PC-9 (cell line): ENCODE measurements at regions not wholly inside any gene's neighbourhood (a gene's known extent, or its start where the extent isn't known, plus 50 kb on each side); places are given as distances from the start of the nearest gene placed in this dataset.

ENCODE experiments used
- EZH2 ChIP-seq: fragments of 200-600 bp; sonication (generic); IDR thresholded peaks from 2 replicates; pipeline ENCODE4 v1.8.0; 2017; ENCODE audit warnings: antibody characterized with exemption, low read depth
- TF ChIP-seq, protein P1 (sequence below): fragments of 200-600 bp; sonication (generic); conservative IDR thresholded peaks from 2 replicates; pipeline ENCODE4 v1.6.1; 2017; ENCODE audit warnings: mixed run types, antibody characterized with exemption, mild to moderate bottlenecking, moderate library complexity

DNA sequence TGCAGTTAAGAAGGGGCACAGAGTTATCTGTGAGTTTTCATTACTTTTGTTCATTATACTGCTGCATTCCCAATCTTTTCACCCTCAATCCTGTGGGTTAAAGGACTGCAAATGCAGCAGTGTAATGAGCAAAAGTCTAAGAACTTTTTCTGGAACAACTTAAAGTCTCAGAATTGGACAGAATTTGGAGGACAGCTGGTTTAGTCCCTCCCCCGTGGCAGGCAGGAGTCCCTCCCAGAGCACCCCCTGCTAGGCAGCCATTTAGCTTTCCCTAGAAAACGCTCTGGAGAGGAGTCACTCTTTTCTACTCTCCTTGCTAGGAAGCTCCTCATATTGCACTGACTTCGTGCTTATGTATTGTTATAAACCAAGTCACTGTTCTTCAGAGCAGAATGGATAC lies 156.3 kb upstream of the UBE2E1 start:
- TF ChIP-seq, protein P1, sequence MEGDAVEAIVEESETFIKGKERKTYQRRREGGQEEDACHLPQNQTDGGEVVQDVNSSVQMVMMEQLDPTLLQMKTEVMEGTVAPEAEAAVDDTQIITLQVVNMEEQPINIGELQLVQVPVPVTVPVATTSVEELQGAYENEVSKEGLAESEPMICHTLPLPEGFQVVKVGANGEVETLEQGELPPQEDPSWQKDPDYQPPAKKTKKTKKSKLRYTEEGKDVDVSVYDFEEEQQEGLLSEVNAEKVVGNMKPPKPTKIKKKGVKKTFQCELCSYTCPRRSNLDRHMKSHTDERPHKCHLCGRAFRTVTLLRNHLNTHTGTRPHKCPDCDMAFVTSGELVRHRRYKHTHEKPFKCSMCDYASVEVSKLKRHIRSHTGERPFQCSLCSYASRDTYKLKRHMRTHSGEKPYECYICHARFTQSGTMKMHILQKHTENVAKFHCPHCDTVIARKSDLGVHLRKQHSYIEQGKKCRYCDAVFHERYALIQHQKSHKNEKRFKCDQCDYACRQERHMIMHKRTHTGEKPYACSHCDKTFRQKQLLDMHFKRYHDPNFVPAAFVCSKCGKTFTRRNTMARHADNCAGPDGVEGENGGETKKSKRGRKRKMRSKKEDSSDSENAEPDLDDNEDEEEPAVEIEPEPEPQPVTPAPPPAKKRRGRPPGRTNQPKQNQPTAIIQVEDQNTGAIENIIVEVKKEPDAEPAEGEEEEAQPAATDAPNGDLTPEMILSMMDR = no peak
- TF ChIP-seq EZH2 = no peak
